ENCODE measurements at regions not wholly inside any gene's neighbourhood (a gene's known extent, or its start where the extent isn't known, plus 50 kb on each side); places are given as distances from the start of the nearest gene placed in this dataset.

DNA sequence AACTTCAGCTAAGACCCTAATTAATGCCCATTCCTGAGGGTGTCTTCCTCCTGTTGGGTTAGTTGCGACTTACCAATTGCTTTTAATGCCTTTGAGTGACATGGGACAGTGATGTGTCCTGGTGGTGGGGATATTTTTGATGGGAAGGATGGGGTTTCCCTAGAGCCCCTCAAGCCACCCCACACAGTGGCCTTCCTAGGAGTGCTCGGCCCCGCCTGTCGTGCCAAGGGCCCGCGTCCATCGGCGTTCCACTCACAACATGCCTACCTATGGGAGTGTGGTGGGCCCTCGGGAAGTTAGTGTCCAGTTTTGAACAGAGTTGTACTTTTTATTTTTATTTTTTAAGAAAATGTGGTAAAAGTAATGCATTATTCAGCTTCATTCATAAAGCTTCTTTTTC lies 50.1 kb upstream of the TSPAN2 start:
- no peak for DNase-seq
